NT2/D1 (cell line): ENCODE measurements at regions not wholly inside any gene's neighbourhood (a gene's known extent, or its start where the extent isn't known, plus 50 kb on each side); places are given as distances from the start of the nearest gene placed in this dataset.

Experiments
- DNase-seq: peaks from one replicate; pipeline ENCODE4 v3.0.0-alpha.2; 2011; ENCODE audit warnings: low read depth, low spot score
- H3K27me3 ChIP-seq: 2 replicates; pipeline ENCODE4 v1.6.0; 2011; ENCODE audit warnings: mild to moderate bottlenecking; ENCODE audit not compliant: insufficient read length, insufficient read depth
- H3K36me3 ChIP-seq: 2 replicates; pipeline ENCODE4 v1.6.1; 2011; ENCODE audit warnings: mild to moderate bottlenecking, low read length, mixed read lengths; ENCODE audit not compliant: insufficient read depth, insufficient read length
- H3K4me1 ChIP-seq: 2 replicates; pipeline ENCODE4 v1.5.1; 2011; ENCODE audit not compliant: insufficient read depth, insufficient read length
- H3K4me3 ChIP-seq: 2 replicates; pipeline ENCODE4 v1.5.1; 2011; ENCODE audit warnings: low read depth; ENCODE audit not compliant: insufficient read length
- H3K9ac ChIP-seq: 2 replicates; pipeline ENCODE4 v1.6.0; 2011; ENCODE audit warnings: low read depth; ENCODE audit not compliant: insufficient read length
- H3K9me3 ChIP-seq: 2 replicates; pipeline ENCODE4 v1.5.1; 2011; ENCODE audit warnings: mild to moderate bottlenecking, low read length; ENCODE audit not compliant: insufficient read depth
- SUZ12 ChIP-seq: IDR thresholded peaks from 2 replicates; pipeline ENCODE4 v1.6.1; 2011; ENCODE audit not compliant: insufficient read length, insufficient read depth; ENCODE audit errors: extremely low read depth
- YY1 ChIP-seq: IDR thresholded peaks from 2 replicates; pipeline ENCODE4 v1.6.1; 2011; ENCODE audit not compliant: insufficient read length, insufficient read depth
- ZNF274 ChIP-seq: IDR thresholded peaks from 2 replicates; pipeline ENCODE4 v1.6.1; 2011; ENCODE audit warnings: mild to moderate bottlenecking, low read depth, low read length

- Histone ChIP-seq H3K9me3 (no peaks in the 10 kb centered on the region), H3K9ac (no peak overlapping the region), H3K4me1 (no peaks in the 10 kb centered on the region), H3K27me3 (no peaks in the 10 kb centered on the region), H3K4me3 (no peak overlapping the region), H3K36me3 (no peaks in the 10 kb centered on the region)
- no peak for DNase-seq
- no peak for TF ChIP-seq ZNF274
- TF ChIP-seq SUZ12 = no peak
- TF ChIP-seq YY1 = no peak
Observed at GRCh38 chr10:3723766-3724165, 61.2 kb downstream of the KLF6 start.

- TF ChIP-seq YY1 = no peak
- no peak for TF ChIP-seq ZNF274
- no peak for TF ChIP-seq SUZ12
- no peaks in the 10 kb centered on the region for H3K27me3 ChIP-seq
- H3K36me3 ChIP-seq = no peaks in the 10 kb centered on the region
- no peaks in the 10 kb centered on the region for H3K4me1 ChIP-seq
- H3K9me3 ChIP-seq = no peaks in the 10 kb centered on the region
- H3K4me3 ChIP-seq = no peak overlapping the region
- DNase-seq = no peak
- H3K9ac ChIP-seq = no peak overlapping the region
Observed at GRCh38 chr10:3720228-3721019, 64.6 kb downstream of the KLF6 start.

DNA sequence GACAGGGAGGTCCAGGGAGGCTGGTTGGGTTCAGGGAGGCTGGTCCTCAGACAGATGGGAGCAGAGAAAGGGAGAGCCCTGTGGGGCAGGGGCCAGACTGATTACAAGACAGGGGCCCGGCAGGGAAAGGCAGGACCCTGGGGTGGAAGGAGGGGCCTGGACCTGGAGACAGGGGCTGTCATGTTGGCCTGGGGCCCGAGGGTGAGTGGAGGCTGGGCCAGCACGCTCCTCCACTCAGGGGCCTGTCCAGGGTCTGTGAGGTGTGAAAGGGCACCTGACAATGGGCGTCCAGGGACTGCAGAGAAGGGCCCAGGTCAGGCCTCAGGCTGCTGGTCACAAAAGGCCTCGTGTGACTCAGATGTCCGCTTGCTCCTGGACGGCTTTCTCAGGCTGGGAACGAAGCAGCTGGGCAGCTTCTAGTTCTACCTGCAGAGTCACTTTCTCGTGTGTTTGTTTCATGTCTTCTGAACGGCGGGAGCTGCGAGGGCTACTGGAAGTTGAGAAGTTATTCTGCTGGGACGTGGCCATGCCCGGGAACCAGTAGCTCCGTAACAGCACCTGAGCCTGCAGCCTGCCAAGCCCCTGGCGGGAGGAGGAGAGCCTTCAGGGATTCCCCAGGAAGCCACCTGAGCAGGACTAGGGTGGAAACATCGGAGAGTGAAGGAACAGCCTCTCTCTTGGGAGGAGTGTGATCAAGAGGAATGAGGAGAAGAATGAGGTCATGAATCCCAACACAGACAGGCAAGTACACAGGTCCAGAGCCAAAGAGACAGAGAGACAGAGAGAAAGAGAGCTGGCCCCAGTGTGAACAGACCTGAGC is 65.8 kb downstream of the KLF6 start:
- H3K4me1 ChIP-seq = no peaks in the 10 kb centered on the region
- no peaks in the 10 kb centered on the region for H3K36me3 ChIP-seq
- TF ChIP-seq SUZ12 (no peak), YY1 (no peak), ZNF274 (no peak)
- H3K27me3 ChIP-seq = no peaks in the 10 kb centered on the region
- H3K9ac ChIP-seq = no peak overlapping the region
- no peak overlapping the region for H3K4me3 ChIP-seq
- H3K9me3 ChIP-seq = no peaks in the 10 kb centered on the region
- DNase-seq = no peak

GRCh38 chr10:3716093-3716492 is 68.9 kb downstream of the KLF6 start:
- no peaks in the 10 kb centered on the region for H3K27me3 ChIP-seq
- no peaks in the 10 kb centered on the region for H3K4me1 ChIP-seq
- no peaks in the 10 kb centered on the region for H3K9me3 ChIP-seq
- no peaks in the 10 kb centered on the region for H3K36me3 ChIP-seq
- no peak overlapping the region for H3K9ac ChIP-seq
- H3K4me3 ChIP-seq = no peak overlapping the region
- DNase-seq = no peak
- TF ChIP-seq ZNF274 (no peak), SUZ12 (no peak), YY1 (no peak)

DNA sequence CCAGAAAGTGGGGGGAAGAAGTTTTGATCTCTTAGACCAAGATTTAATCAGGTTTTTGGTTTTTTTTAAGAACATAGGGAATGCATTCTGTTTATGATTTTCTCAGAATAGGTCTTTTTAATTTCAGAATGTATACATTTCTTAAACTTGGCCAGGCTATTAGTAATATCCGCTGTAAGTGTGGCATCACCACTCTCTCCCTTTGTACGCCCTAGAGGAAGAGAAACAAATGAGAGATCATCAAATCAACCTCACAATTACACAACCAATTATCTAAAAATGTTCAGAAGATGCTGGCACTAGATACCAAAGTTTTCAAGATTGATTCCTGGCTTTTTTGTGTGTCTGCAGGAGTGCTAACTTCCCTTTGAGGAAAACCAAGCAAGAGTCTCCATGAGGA is 70.0 kb downstream of the KLF6 start:
- Histone ChIP-seq H3K9ac (no peak overlapping the region), H3K4me3 (no peak overlapping the region), H3K36me3 (no peaks in the 10 kb centered on the region), H3K27me3 (no peaks in the 10 kb centered on the region), H3K9me3 (no peaks in the 10 kb centered on the region), H3K4me1 (no peaks in the 10 kb centered on the region)
- TF ChIP-seq ZNF274 (no peak), YY1 (no peak), SUZ12 (no peak)
- no peak for DNase-seq

- Histone ChIP-seq H3K4me1 (no peaks in the 10 kb centered on the region), H3K27me3 (no peaks in the 10 kb centered on the region), H3K9ac (no peak overlapping the region), H3K36me3 (no peaks in the 10 kb centered on the region), H3K4me3 (no peak overlapping the region), H3K9me3 (no peaks in the 10 kb centered on the region)
- DNase-seq = no peak
- TF ChIP-seq YY1 (no peak), SUZ12 (no peak), ZNF274 (no peak)
Observed at GRCh38 chr10:3714531-3714930, 70.5 kb downstream of the KLF6 start.

DNA sequence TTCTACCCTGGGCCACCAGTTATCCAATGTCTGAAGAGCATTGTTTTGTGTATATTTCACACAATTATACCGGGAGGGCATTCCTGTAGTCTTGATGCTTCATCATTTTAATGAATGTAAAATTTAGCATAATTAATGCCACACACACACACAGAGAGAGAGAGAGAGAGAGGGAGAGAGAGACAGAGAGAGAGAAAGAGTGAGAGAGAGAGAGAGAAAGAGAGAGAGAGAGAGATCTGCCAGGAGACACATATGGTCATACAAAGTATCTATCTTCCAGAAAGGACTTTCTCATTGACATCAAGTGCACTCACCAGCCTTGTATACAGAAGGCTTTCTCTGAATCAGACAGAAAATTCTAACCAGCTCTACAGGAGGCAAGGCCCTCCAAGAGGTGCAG is 72.3 kb downstream of the KLF6 start:
- Histone ChIP-seq H3K9ac (no peak overlapping the region), H3K9me3 (no peaks in the 10 kb centered on the region), H3K27me3 (no peaks in the 10 kb centered on the region), H3K36me3 (no peaks in the 10 kb centered on the region), H3K4me1 (no peaks in the 10 kb centered on the region), H3K4me3 (no peak overlapping the region)
- no peak for DNase-seq
- TF ChIP-seq SUZ12 (no peak), ZNF274 (no peak), YY1 (no peak)
